NCI-H146 treated with DMSO at 0.1 percent for 48 hours (cell line): ENCODE measurements at regions not wholly inside any gene's neighbourhood (a gene's known extent, or its start where the extent isn't known, plus 50 kb on each side); places are given as distances from the start of the nearest gene placed in this dataset.

ENCODE experiments used
- DNase-seq: peaks from one replicate; lab custom pipeline; 2025; ENCODE audit not compliant: unreplicated experiment; lab: John Stamatoyannopoulos, UW

- no peak for DNase-seq
These were observed 188.4 kb downstream of the FOXL1 start for GRCh38 chr16:86766700-86767099.

GRCh38 chr16:86768228-86768791, 190.0 kb downstream of the FOXL1 start:
- DNase-seq: no peak

- DNase-seq: no peak
These were observed 190.7 kb downstream of the FOXL1 start for GRCh38 chr16:86768999-86769398.

- no peak for DNase-seq
These were observed 193.4 kb downstream of the FOXL1 start for GRCh38 chr16:86771506-86772460.

GRCh38 chr16:86772671-86773353, 194.5 kb downstream of the FOXL1 start:
- no peak for DNase-seq

GRCh38 chr16:86773354-86773715, 195.0 kb downstream of the FOXL1 start:
- DNase-seq: no peak

GRCh38 chr16:86774931-86775330, 196.6 kb downstream of the FOXL1 start:
- DNase-seq: no peak

GRCh38 chr16:86775511-86775921, 197.2 kb downstream of the FOXL1 start:
- DNase-seq: no peak

GRCh38 chr16:86777381-86777946, 199.1 kb downstream of the FOXL1 start:
- no peak for DNase-seq

GRCh38 chr16:86778108-86778745, 199.9 kb downstream of the FOXL1 start:
- no peak for DNase-seq

- DNase-seq: no peak
These were observed 200.6 kb downstream of the FOXL1 start for GRCh38 chr16:86778978-86779377.

GRCh38 chr16:86781046-86781445, 202.7 kb downstream of the FOXL1 start:
- DNase-seq: no peak

- no peak for DNase-seq
These were observed 205.6 kb downstream of the FOXL1 start for GRCh38 chr16:86783636-86784626.

- DNase-seq: no peak
These were observed 208.0 kb downstream of the FOXL1 start for GRCh38 chr16:86786338-86786737.

- no peak for DNase-seq
These were observed 208.6 kb downstream of the FOXL1 start for GRCh38 chr16:86786994-86787393.

GRCh38 chr16:86787538-86787937, 209.2 kb downstream of the FOXL1 start:
- no peak for DNase-seq

GRCh38 chr16:86789621-86790051, 211.3 kb downstream of the FOXL1 start:
- no peak for DNase-seq

GRCh38 chr16:86791287-86792035, 213.1 kb downstream of the FOXL1 start:
- no peak for DNase-seq

GRCh38 chr16:86794216-86794864, 216.0 kb downstream of the FOXL1 start:
- DNase-seq: no peak
